CD4-positive, alpha-beta T cell treated with Interleukin-15 for 4 hours (primary cell): ENCODE measurements at regions not wholly inside any gene's neighbourhood (a gene's known extent, or its start where the extent isn't known, plus 50 kb on each side); places are given as distances from the start of the nearest gene placed in this dataset.
A peak's percentile ranks its signal among the peaks of the same experiment; 100 is the strongest.
"Not testable (repeated sequence)": the region's sequence is repeated elsewhere in the genome, so short reads cannot be mapped to it uniquely, and the experiment has no call there.

Experiments used
- DNase-seq: peaks from one replicate; pipeline ENCODE4 v3.0.0-alpha.2; 2020; ENCODE audit warnings: low spot score

DNA sequence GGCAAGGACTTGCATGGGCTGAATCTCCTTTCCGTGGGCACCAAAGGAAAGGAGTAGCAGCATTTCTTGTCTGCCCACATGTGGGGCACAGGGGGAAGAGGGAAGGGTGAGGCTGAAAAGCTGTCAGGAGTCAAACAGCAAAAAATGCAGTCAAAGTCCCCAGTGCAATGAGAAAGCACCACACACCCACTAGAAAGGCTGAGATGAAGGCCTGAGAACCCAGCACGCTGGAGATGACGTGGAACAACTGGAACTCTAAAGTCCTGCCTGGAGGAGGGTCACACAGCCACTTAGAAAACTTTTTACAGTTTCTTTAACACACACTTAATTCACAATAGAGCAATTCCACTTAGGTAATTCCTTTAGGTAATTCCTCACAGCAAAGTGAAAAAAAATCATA is 94.6 kb upstream of the IGFBPL1 start:
- no peak for DNase-seq

DNA sequence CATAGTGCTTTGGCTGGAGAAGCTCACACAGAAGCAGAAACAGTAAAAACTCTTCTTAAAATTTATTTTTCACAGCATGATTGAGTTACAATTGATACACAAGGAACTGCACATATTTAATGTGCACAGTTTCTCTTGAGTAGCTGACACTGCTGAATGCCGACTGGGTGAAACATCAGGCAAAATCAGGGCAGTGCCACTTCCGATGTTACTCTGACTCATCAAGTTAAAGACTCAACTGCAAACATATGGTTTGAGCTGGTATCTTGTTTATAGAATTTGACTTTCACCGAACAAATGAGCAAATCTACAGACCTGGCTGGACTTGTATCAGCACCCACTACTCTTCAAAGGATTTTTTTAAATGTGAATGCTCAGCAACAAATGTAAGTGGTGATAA is 92.0 kb upstream of the IGFBPL1 start:
- DNase-seq, result peak; percentile 17

DNA sequence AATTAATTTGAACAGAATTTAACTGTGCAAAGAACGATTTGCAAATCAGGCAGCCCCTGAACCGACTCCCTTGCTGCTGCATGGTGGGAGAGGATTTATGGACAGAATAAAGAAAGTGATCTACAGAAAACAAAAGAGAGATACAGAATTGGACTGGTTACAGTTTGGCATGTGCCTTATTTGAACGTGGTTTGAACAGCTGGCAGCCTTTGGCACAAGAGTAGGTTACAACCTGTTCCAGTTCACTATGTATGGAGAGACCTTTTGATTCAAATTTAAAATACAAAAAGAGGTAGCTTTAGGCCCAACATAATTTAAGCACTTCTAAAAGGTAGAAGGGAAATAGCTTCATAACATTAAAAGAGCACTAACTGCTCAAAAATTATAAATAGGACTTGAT is 90.8 kb upstream of the IGFBPL1 start:
- not testable (repeated sequence) for DNase-seq

DNA sequence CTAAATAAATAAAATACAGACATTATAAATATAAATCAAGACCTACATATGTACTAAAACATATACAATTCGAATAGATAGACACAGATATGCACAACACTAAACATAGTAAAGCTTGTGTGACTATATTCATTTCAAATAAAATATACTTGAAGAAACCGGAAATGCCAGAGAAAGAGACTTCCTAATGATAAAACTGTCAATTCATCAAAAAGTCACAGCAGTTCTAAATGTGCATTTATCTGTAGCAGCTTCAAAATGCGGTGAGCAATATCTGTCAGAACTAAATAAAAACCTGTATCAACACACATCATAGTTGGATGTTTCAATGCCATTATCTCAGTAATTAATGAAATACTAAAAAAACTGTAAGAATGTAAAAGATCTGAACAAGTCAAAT is 86.1 kb upstream of the IGFBPL1 start:
- DNase-seq, result not testable (repeated sequence)

DNA sequence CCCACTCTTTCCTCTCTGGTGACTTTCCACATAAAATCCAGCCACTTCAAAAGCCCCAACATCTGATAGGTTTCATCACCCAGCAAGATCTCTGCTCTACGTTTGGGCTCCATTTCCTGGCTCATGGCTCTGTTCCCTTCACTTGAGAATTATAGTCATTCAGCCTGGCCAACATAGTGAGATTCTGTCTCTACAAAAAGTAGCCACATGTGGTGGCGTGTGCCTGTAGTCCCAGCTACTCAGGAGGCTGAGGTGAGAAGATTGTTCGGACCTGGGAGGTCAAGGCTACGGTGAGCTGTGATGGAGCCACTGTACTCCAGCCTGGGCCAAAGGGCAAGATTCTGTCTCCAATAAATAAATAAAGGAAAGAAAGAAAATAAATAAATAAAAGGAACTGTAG is 83.3 kb upstream of the IGFBPL1 start:
- no peak for DNase-seq

DNA sequence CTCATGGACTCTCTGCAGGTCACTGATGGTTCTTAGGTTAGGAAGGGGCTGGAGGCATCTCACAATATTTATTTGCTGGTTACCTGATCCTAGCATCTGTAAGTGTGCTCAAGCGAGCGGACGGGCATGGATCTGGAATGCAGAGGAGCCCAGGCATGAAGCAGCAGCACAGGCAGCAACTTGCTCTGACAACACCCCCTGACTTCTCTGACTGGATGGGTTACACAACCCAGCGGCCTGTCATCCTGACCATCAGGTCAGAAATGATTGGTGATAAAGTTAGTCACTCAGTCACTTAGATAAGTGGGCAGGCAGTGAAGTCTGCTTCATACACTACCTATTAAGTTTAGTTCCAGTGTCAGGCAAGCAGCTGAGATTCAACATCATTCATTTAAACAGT is 75.9 kb upstream of the IGFBPL1 start:
- not testable (repeated sequence) for DNase-seq

DNA sequence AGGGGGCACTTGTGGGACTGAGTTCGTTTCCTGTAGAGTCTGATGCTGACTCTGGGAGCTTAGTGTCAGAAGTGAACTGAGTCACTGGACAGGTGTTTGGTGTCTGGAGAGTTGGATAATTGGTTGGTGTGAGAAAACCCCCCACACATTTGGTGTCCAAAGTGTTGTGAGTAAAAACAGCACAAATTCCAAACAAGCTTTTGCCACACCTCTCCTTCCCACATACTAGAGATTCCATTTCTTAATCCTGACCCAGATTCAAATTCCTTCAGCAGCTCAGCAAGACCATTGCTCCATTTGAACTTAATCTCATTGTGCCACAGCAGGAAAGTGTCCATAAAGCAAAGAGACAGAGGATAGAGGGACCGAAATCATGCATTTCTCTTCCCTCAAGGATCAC is 74.3 kb upstream of the IGFBPL1 start:
- DNase-seq, result not testable (repeated sequence)

DNA sequence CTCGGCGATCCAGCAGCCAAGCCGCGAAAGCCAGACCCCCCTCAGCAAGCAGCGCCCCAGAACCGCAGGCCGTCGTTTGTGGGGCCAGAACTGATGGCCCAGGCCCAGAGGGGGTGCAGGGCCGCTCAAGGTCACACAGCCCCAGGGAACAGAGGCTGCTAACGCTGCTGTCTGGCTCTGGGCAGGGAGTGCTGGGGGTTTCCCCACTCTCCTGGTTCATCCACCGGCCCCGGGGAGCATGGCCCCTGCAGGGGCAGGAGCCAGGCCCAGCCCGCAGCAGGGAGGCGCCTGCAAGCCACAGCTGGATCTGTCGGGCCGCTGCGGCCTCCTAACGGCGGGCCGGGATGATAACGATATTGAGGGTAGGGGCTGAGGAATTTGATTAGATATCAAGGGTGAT is 64.8 kb upstream of the IGFBPL1 start:
- no peak for DNase-seq

DNA sequence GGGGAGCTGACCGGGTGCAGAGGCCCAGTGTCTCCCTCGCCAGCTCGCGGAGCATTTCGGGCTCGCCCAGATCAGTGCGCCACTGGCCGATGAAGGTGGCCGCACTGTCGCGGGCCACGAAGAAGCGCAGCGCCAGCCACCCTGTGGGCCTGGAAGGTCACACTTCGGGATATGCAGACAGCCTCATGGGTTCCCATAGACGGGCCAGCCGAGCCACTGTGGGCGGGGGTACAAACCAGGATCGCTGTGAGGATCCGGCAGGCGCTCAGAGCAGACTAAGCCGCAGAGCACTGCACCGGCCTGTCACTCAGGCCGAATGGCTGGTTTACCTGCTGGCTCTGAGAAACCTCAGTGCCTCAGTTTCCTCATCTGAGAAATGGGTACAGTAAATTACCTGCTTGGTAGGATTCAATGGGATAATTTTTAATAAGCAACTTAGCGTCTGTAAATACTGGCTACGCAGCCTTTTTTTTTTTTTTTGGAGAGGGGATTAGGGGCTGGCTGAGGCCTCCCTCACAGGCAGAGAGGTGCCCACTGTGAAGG is 64.0 kb upstream of the IGFBPL1 start:
- DNase-seq, result no peak

DNA sequence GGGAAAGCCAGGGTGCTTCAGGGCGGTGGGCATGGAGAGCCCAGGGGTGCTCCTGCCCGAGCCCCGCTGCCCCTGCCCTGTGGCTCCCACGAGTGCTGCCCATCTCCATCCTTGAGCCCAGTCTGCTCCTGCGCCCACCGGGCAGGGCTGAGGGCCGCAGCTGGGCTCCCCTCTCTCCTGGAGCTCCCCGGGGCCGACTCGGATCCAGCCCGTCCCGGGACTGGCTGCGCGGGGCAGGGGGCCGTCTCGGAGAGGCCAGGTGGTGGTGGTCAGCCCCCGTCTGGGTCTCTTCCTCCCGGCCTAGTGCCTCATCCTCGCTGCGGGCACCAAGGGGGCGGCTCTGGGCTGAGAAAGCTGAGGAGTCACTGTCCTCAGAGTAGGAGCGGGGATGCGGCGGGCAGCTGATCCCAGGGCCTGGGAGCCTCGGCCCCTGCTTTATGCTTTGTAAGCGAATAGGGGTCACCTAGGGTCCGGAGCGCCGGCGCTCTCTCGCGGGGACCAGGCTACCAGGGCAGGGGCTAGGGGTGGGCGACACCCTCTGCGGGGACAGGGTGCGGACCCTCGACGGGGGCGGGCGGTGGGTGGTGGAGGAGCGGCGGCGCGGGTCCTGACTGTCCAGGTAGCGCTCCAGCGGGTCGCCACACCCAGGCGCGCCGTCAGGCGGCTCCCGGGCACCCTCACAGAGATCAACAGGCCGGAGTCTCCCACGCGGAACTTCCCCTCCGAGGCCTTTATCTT is 63.3 kb upstream of the IGFBPL1 start:
- not testable (repeated sequence) for DNase-seq

DNA sequence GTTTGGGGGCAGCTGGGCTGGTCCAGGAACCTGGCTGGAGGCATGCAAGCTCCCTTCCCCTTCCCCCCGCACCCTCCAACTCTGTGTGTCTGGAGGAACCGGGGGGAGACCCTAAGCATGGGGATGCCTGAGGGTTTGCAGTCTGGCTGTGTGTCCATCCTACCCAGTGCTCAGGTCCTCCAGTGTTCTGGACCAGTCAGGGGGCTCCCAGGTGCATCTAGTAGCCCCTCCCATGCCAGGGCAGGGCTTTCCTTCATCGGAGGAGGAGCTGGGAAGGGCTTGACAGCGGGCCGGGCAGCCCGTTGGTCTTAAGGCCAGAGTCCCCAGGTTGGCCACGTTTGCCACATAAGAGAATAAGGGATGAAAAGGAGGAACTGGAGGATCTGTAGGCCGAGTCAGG is 62.6 kb upstream of the IGFBPL1 start:
- no peak for DNase-seq

DNA sequence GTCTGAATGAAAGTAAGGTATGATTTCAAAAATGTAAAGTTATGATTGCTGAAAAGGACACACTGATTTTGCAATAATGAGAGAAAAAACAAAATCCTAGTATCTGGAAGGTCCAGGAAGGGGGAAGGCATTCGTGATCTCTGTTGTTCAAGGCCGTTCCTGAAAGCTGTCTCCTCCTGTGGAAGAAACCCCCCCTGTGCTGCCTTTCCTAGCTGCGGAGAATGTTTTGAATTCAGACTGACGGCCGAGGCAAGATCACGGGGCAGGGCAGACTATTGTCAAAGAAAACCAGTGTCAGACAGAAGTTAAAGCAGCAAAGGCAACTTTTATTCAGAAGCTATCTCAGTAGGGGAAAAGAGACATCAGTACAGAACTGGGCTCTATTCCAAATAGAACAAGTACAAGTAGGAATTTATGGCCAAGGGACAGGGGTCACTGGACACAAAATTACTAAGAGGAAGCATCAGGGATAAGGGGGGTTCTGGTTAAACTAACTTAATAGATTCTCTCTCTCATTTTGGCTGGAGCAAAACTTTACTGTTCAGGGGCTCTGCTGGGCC is 61.9 kb upstream of the IGFBPL1 start:
- no peak for DNase-seq

DNA sequence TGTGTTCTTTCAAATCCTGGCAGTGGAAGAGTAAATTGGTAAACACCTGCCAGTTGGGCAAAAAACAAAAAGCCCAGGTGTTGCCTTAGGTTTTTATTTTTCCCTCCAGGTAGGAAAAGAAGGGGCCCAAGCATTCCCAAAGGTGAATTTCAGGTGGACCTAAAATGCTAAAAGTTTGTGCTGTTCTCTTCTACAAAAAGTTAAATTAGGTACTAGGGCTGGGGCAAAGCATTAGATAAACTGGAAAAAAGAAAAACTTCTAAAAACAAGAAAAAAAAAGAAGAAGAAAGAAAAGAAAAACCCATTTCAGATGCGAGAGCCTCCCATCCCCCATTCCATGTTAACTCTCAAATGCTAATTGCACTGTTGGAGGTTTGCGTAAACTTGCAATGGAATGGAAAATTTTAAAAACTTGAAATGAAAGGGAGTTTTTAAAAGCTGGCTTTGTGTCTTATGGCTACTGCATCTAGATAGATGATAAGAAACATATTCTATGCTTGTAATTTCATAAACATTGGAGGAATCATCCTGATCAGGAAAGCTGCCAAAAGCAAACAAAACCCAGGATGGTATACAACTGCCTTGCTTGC is 59.9 kb upstream of the IGFBPL1 start:
- not testable (repeated sequence) for DNase-seq

DNA sequence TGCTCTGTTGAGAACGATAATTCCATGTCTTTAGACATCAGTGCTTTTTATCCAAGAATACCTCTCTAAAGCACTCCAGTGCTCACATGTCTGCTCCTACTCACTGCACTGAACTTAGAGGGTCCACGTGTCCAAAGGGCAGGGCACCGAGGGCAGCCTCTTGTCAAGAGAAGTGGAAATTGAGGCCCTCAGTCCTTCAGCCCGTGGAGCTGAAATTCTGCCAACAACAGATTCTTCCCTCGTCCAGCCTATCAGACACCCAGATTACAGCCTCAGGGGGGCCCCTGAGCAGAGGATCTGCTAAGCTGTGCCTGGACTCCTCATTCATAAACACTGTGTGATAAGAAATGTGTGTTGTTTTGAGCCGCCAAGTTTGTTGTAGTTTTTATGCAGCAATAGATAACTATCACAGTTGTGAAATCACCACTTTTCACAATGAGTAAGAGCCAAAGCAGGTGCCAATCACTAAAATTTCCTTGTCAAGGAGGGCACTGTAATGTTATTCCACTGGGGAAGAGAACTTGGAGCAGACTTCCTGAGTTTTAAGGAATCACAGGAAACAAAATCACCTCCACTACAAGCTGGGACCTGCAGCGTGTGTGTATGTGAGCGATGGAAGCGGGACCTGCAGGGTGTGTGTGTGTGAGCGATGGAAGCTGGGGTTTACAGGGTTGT is 58.8 kb upstream of the IGFBPL1 start:
- no peak for DNase-seq

DNA sequence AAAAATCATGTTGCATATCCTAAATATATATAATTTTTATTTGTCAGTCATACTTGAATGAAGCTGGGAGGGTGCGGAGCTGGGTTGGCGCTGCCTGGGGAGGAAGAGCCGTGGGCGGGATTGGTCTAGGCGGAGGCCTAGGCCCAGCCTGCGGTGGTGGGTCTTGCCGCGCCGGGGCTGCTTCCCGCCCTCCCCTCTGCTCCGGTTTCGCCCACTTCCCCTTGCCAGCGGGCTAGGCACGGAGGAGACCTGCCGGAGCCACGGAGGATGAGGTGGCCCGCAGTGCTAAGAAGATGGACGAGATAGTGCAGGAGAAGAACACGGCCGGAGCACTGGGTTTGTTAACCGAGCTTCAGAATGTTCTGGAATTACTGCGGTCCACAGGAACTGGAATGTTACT is 54.0 kb upstream of the IGFBPL1 start:
- DNase-seq, result no peak

DNA sequence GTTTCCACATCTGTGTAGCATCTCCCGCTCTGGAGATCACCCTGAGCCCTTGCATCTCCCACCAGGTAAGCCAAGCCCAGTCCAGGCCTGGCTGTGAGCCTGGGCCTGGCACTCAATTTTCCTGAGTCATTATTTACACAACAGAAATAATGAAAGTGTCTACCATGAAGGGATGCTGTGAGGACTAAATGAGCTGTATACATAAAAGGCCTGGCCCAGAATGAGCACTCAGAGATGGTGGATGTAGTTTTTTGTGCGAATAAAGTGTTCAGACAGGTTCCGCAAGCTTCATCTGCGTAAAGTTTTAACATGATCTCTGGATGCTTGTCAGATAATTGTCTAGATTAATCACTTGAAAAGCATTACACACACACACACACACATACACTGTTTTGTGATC is 50.2 kb upstream of the IGFBPL1 start:
- DNase-seq, result not testable (repeated sequence)
